ENCODE measurements at regions not wholly inside any gene's neighbourhood (a gene's known extent, or its start where the extent isn't known, plus 50 kb on each side); places are given as distances from the start of the nearest gene placed in this dataset.

DNA sequence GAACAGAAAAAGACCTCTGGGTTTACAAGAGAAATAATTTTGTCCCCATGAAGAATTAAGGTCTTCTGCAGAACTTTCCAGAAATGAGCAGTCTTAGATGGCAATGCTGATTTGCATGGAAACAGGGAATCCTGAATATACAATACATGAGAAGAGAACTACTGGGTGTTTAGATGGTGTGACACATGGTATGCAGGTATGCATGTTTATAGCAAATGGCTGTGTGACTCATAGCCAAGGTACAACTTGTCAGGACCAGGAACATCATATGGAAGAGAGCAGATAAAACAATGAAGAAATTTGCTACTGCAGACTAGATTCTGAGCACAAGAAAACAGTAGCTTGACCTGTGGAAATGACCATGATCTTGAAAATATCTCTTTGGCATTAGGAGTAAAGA lies 907.8 kb downstream of the GATA3 start:
- H3K27ac ChIP-seq (ENCODE audit: low read length) = no peak overlapping the region
- H3K27me3 ChIP-seq (replicated peaks in 1 of 2; ENCODE audit: control insufficient read depth in 2 of 2, extremely low read depth in 1 of 2, insufficient read depth in 2 of 2, low read length in 1 of 2) = no peaks in the 10 kb centered on the region
- ChIA-PET CTCF (no interaction called here), POLR2A (interaction anchor here in 1 of 2 donors (0.6 kb wide), 1 partner anchor 235 kb away, joined by 3 read pairs; no protein-coding TSS in a partner anchor)
- no peak overlapping the region for H3K27ac Mint-ChIP-seq
- H3K36me3 Mint-ChIP-seq = no peaks in the 10 kb centered on the region
- no peaks in the 10 kb centered on the region for H3K36me3 ChIP-seq (ENCODE audit: control insufficient read depth in 2 of 2, extremely low read depth in 1 of 2, insufficient read depth in 1 of 2, low read length in 1 of 2)
- no peak for DNase-seq
- no peak overlapping the region for H3K4me3 Mint-ChIP-seq
- no peaks in the 10 kb centered on the region for H3K4me1 ChIP-seq (ENCODE audit: control insufficient read depth in 1 of 2, extremely low read depth in 1 of 2, insufficient read depth in 2 of 2, low read length in 2 of 2)
- peaks cover 0 to 7% (median 0%) of the 10 kb centered on the region in 3 donors for H3K9me3 Mint-ChIP-seq
- H3K9me3 ChIP-seq = no peaks in the 10 kb centered on the region
- no peak overlapping the region for H3K4me3 ChIP-seq (ENCODE audit: control insufficient read depth in 1 of 2, extremely low read depth in 1 of 2, low read length in 1 of 2)
- H3K4me1 Mint-ChIP-seq = peaks cover 0 to 2% (median 0%) of the 10 kb centered on the region in 3 donors
- H3K27me3 Mint-ChIP-seq = no peaks in the 10 kb centered on the region
- no peak for ATAC-seq (replicated peaks in 1 of 4)

- Mint-ChIP-seq H3K4me3 (no peak overlapping the region), H3K27ac (no peak overlapping the region), H3K9me3 (peaks cover 0 to 11% (median 0%) of the 10 kb centered on the region in 3 donors), H3K27me3 (no peaks in the 10 kb centered on the region), H3K4me1 (peaks cover 0 to 2% (median 0%) of the 10 kb centered on the region in 3 donors), H3K36me3 (no peaks in the 10 kb centered on the region)
- WGBS (ENCODE audit: insufficient coverage) = no CpG with 5 or more reads among the region's 2 CpGs
- H3K36me3 ChIP-seq (ENCODE audit: control insufficient read depth in 2 of 2, extremely low read depth in 1 of 2, insufficient read depth in 1 of 2, low read length in 1 of 2) = no peaks in the 10 kb centered on the region
- H3K4me3 ChIP-seq (ENCODE audit: control insufficient read depth in 1 of 2, extremely low read depth in 1 of 2, low read length in 1 of 2) = no peak overlapping the region
- no peaks in the 10 kb centered on the region for H3K4me1 ChIP-seq (ENCODE audit: control insufficient read depth in 1 of 2, extremely low read depth in 1 of 2, insufficient read depth in 2 of 2, low read length in 2 of 2)
- H3K27me3 ChIP-seq (replicated peaks in 1 of 2; ENCODE audit: control insufficient read depth in 2 of 2, extremely low read depth in 1 of 2, insufficient read depth in 2 of 2, low read length in 1 of 2) = no peaks in the 10 kb centered on the region
- CTCF ChIA-PET = no interaction called here
- no peak overlapping the region for H3K27ac ChIP-seq (ENCODE audit: low read length)
- no peak for ATAC-seq (replicated peaks in 1 of 4)
- no peaks in the 10 kb centered on the region for H3K9me3 ChIP-seq
- no peak for DNase-seq
- POLR2A ChIA-PET = interaction anchor here (0.6 to 0.8 kb wide), 2 partner anchors 30 to 341 kb away, joined by 3 read pairs; no protein-coding TSS in a partner anchor
Measured at GRCh38 chr10:8967061-8967460, 912.6 kb downstream of the GATA3 start.

DNA sequence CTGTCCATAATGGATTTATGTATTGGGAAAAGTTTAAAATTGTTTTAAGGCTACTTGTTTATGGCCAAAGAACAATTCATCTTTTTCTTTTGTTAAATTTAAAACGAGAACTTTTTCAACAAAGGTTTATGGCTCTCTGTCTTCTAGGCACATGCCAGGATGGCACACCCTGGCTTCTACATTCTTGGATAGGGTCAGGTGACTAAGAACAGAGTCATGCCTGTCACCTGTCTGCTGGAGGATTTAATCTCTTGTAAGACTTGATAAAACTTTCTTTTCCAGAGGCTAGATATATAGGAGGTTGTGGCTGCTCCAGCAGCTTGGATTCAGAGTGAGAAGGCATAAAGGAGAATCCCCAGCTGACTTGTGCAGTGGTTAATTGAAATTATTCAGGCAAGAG lies 915.4 kb downstream of the GATA3 start:
- Mint-ChIP-seq H3K4me1 (no peaks in the 10 kb centered on the region), H3K9me3 (peaks cover 0 to 4% (median 0%) of the 10 kb centered on the region in 3 donors), H3K27me3 (no peaks in the 10 kb centered on the region), H3K27ac (no peak overlapping the region), H3K36me3 (no peaks in the 10 kb centered on the region), H3K4me3 (no peak overlapping the region)
- Histone ChIP-seq H3K4me1 (ENCODE audit: control insufficient read depth in 1 of 2, extremely low read depth in 1 of 2, insufficient read depth in 2 of 2, low read length in 2 of 2) (no peaks in the 10 kb centered on the region), H3K27me3 (replicated peaks in 1 of 2; ENCODE audit: control insufficient read depth in 2 of 2, extremely low read depth in 1 of 2, insufficient read depth in 2 of 2, low read length in 1 of 2) (no peaks in the 10 kb centered on the region), H3K36me3 (ENCODE audit: control insufficient read depth in 2 of 2, extremely low read depth in 1 of 2, insufficient read depth in 1 of 2, low read length in 1 of 2) (no peaks in the 10 kb centered on the region), H3K4me3 (ENCODE audit: control insufficient read depth in 1 of 2, extremely low read depth in 1 of 2, low read length in 1 of 2) (no peak overlapping the region), H3K9me3 (no peaks in the 10 kb centered on the region), H3K27ac (ENCODE audit: low read length) (no peak overlapping the region)
- 100% methylated on average over 1 of the region's 1 CpG for WGBS (ENCODE audit: insufficient coverage)
- ATAC-seq (replicated peaks in 1 of 4) (no peak), DNase-seq (no peak)
- POLR2A ChIA-PET = no interaction called here
- CTCF ChIA-PET = interaction anchor here in 1 of 2 donors (0.5 kb wide), 1 partner anchor 517 kb away, joined by 4 read pairs; no protein-coding TSS in a partner anchor

GRCh38 chr10:8975535-8975934 lies 921.0 kb downstream of the GATA3 start:
- 92% methylated on average over 2 of the region's 4 CpGs for WGBS (ENCODE audit: insufficient coverage)
- no peak overlapping the region for H3K4me3 ChIP-seq (ENCODE audit: control insufficient read depth in 1 of 2, extremely low read depth in 1 of 2, low read length in 1 of 2)

DNA sequence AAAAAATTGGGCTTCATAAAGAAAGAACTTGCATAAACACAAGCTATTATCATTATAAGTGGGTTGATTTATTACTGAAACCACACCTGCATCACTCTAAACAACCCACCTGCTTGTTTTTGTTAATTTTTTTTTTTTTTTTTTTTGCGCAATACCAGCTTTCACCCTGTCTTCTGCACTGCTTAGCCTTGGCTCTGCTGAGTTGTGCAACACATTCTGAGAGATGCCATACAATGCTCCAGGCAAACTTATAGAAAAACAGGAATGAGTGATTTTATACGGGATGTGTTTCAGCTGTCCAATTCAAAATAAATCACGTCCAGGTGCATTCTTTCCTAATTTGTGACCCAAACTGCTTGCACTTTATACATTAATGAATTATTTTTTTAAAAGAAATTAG lies 923.6 kb downstream of the GATA3 start:
- no peaks in the 10 kb centered on the region for H3K9me3 Mint-ChIP-seq
- H3K4me3 Mint-ChIP-seq = no peak overlapping the region
- no peaks in the 10 kb centered on the region for H3K4me1 Mint-ChIP-seq
- peaks cover 0 to 3% of the 10 kb centered on the region in 2 experiments for H3K27me3 ChIP-seq (replicated peaks in 1 of 2; ENCODE audit: control insufficient read depth in 2 of 2, extremely low read depth in 1 of 2, insufficient read depth in 2 of 2, low read length in 1 of 2)
- no peak for ATAC-seq (replicated peaks in 1 of 4)
- no peak overlapping the region for H3K27ac Mint-ChIP-seq
- no peak for DNase-seq
- H3K36me3 Mint-ChIP-seq = no peaks in the 10 kb centered on the region
- no peaks in the 10 kb centered on the region for H3K9me3 ChIP-seq
- H3K4me3 ChIP-seq (ENCODE audit: control insufficient read depth in 1 of 2, extremely low read depth in 1 of 2, low read length in 1 of 2) = no peak overlapping the region
- no peaks in the 10 kb centered on the region for H3K36me3 ChIP-seq (ENCODE audit: control insufficient read depth in 2 of 2, extremely low read depth in 1 of 2, insufficient read depth in 1 of 2, low read length in 1 of 2)
- CTCF ChIA-PET = no interaction called here
- no peaks in the 10 kb centered on the region for H3K4me1 ChIP-seq (ENCODE audit: control insufficient read depth in 1 of 2, extremely low read depth in 1 of 2, insufficient read depth in 2 of 2, low read length in 2 of 2)
- POLR2A ChIA-PET = no interaction called here
- no CpG with 5 or more reads among the region's 3 CpGs for WGBS (ENCODE audit: insufficient coverage)
- H3K27me3 Mint-ChIP-seq = peaks cover 0 to 4% of the 10 kb centered on the region in 2 donors
- no peak overlapping the region for H3K27ac ChIP-seq (ENCODE audit: low read length)

More at GRCh38 chr10:8975535-8975934, 921.0 kb downstream of the GATA3 start:
- no peaks in the 10 kb centered on the region for H3K9me3 Mint-ChIP-seq
- H3K27ac ChIP-seq (ENCODE audit: low read length) = no peak overlapping the region
- peaks cover 0 to 3% of the 10 kb centered on the region in 2 experiments for H3K27me3 ChIP-seq (replicated peaks in 1 of 2; ENCODE audit: control insufficient read depth in 2 of 2, extremely low read depth in 1 of 2, insufficient read depth in 2 of 2, low read length in 1 of 2)
- no peak overlapping the region for H3K4me3 Mint-ChIP-seq
- no peaks in the 10 kb centered on the region for H3K4me1 ChIP-seq (ENCODE audit: control insufficient read depth in 1 of 2, extremely low read depth in 1 of 2, insufficient read depth in 2 of 2, low read length in 2 of 2)
- ATAC-seq (replicated peaks in 1 of 4) (no peak), DNase-seq (no peak)
- peaks cover 0 to 4% of the 10 kb centered on the region in 2 donors for H3K27me3 Mint-ChIP-seq
- ChIA-PET POLR2A (no interaction called here), CTCF (no interaction called here)
- no peaks in the 10 kb centered on the region for H3K9me3 ChIP-seq
- no peaks in the 10 kb centered on the region for H3K36me3 Mint-ChIP-seq
- no peaks in the 10 kb centered on the region for H3K36me3 ChIP-seq (ENCODE audit: control insufficient read depth in 2 of 2, extremely low read depth in 1 of 2, insufficient read depth in 1 of 2, low read length in 1 of 2)
- no peaks in the 10 kb centered on the region for H3K4me1 Mint-ChIP-seq
- H3K27ac Mint-ChIP-seq = no peak overlapping the region

- no peak overlapping the region for H3K27ac Mint-ChIP-seq
- H3K9me3 ChIP-seq = no peaks in the 10 kb centered on the region
- H3K27me3 ChIP-seq (replicated peaks in 1 of 2; ENCODE audit: control insufficient read depth in 2 of 2, extremely low read depth in 1 of 2, insufficient read depth in 2 of 2, low read length in 1 of 2) = peaks cover 0 to 3% of the 10 kb centered on the region in 2 experiments
- no peak overlapping the region for H3K4me3 ChIP-seq (ENCODE audit: control insufficient read depth in 1 of 2, extremely low read depth in 1 of 2, low read length in 1 of 2)
- H3K27me3 Mint-ChIP-seq = peaks cover 0 to 4% of the 10 kb centered on the region in 2 donors
- CTCF ChIA-PET = no interaction called here
- H3K36me3 Mint-ChIP-seq = no peaks in the 10 kb centered on the region
- ATAC-seq (replicated peaks in 1 of 4) = no peak
- no peak overlapping the region for H3K4me3 Mint-ChIP-seq
- WGBS (ENCODE audit: insufficient coverage) = no CpG with 5 or more reads among the region's 4 CpGs
- no peaks in the 10 kb centered on the region for H3K9me3 Mint-ChIP-seq
- no peaks in the 10 kb centered on the region for H3K4me1 ChIP-seq (ENCODE audit: control insufficient read depth in 1 of 2, extremely low read depth in 1 of 2, insufficient read depth in 2 of 2, low read length in 2 of 2)
- POLR2A ChIA-PET = no interaction called here
- H3K4me1 Mint-ChIP-seq = no peaks in the 10 kb centered on the region
- no peak overlapping the region for H3K27ac ChIP-seq (ENCODE audit: low read length)
- no peak for DNase-seq
- no peaks in the 10 kb centered on the region for H3K36me3 ChIP-seq (ENCODE audit: control insufficient read depth in 2 of 2, extremely low read depth in 1 of 2, insufficient read depth in 1 of 2, low read length in 1 of 2)
Measured at GRCh38 chr10:8979976-8980375, 925.5 kb downstream of the GATA3 start.

DNA sequence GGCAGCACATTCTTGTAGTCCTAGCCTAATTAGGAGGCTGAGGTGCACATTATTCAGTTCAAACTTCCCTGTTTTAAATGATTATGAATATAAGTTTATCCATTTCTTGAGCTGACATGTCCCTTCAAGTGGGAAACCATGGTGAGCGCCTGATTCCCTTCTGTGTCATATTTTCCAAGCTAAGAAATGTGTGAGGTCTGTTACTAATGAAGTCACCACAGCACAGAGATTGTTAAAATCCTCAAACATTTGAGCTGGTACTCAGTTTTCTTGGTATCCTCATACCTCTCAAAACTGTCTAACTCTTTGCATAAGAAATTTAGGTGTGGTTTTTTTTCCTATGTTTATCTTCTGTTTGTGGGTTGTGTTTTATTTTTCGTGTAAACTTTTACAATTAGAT lies 926.8 kb downstream of the GATA3 start:
- no peaks in the 10 kb centered on the region for H3K36me3 Mint-ChIP-seq
- no peak for DNase-seq
- WGBS (ENCODE audit: insufficient coverage) = no CpG with 5 or more reads among the region's 2 CpGs

More for the DNA sequence above, 926.8 kb downstream of the GATA3 start:
- no peaks in the 10 kb centered on the region for H3K9me3 ChIP-seq
- no peaks in the 10 kb centered on the region for H3K36me3 ChIP-seq (ENCODE audit: control insufficient read depth in 2 of 2, extremely low read depth in 1 of 2, insufficient read depth in 1 of 2, low read length in 1 of 2)
- H3K27me3 ChIP-seq (replicated peaks in 1 of 2; ENCODE audit: control insufficient read depth in 2 of 2, extremely low read depth in 1 of 2, insufficient read depth in 2 of 2, low read length in 1 of 2) = peaks cover 0 to 3% of the 10 kb centered on the region in 2 experiments
- no peak overlapping the region for H3K27ac ChIP-seq (ENCODE audit: low read length)
- Mint-ChIP-seq H3K27me3 (peaks cover 0 to 4% of the 10 kb centered on the region in 2 donors), H3K27ac (no peak overlapping the region), H3K4me1 (no peaks in the 10 kb centered on the region), H3K4me3 (no peak overlapping the region), H3K9me3 (no peaks in the 10 kb centered on the region)
- H3K4me1 ChIP-seq (ENCODE audit: control insufficient read depth in 1 of 2, extremely low read depth in 1 of 2, insufficient read depth in 2 of 2, low read length in 2 of 2) = no peaks in the 10 kb centered on the region
- ChIA-PET POLR2A (no interaction called here), CTCF (no interaction called here)
- no peak for ATAC-seq (replicated peaks in 1 of 4)
- no peak overlapping the region for H3K4me3 ChIP-seq (ENCODE audit: control insufficient read depth in 1 of 2, extremely low read depth in 1 of 2, low read length in 1 of 2)
